ENCODE measurements at regions not wholly inside any gene's neighbourhood (a gene's known extent, or its start where the extent isn't known, plus 50 kb on each side); places are given as distances from the start of the nearest gene placed in this dataset.

DNA sequence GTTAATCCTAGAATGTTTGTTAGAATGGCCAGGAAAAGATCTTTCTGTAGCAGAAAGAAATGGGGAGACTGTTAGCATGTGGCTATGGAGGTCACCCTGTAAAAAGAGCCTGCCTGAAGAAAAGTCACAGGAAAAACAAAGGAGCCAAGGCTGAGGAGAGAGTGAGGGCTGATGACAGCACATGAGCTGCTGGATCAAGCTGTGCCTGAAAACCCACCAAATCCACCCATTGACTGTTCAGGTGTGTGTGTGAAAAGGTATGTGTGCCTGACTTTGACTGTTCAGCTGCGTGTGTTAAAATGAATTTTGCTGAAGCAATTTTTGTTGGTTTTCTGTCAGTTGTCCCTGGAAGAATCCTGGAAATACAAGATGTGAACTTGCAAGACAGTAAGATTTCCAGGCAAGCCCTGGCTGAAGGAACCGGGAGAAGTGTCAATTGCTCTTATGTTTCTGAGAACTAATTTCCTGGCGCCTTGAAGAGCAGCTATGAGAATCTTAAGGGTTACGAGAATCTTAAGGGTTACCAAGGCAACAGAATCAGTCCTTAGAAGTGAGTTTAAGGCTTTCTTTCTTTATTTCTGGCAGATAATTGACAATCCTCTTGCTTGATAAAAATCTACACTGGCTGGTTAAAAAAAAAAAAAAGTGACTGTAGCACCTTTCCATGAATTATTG lies 73.0 kb upstream of the LGALSL start:
- no peak for DNase-seq

- peak; percentile 41 for DNase-seq
Observed at GRCh38 chr2:64383016-64383591, 70.9 kb upstream of the LGALSL start.

DNA sequence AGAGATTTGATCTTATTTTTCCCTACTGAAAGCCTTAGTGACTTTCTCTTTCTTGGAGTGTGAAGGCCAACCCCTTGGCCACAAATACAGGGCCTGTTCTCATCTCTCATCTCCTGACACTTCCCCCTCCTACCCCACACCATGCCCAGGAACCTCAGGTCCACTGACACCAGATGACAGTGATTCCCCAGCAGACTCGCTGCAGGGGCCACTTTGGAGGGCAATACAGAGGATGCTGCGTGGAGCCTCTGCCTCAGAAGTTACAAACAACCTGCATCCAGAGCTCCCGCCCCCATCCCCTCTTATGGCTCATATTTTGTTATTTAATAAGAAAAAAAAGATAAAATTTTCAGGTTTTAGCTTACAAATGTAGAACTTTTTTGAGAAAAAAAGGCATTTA lies 70.1 kb upstream of the LGALSL start:
- no peak for DNase-seq

- no peak for DNase-seq
Observed at GRCh38 chr2:64386676-64387075, 67.3 kb upstream of the LGALSL start.

- DNase-seq, result no peak
Observed at GRCh38 chr2:64390586-64390985, 63.4 kb upstream of the LGALSL start.

- no peak for DNase-seq
Observed at GRCh38 chr2:64391424-64391823, 62.5 kb upstream of the LGALSL start.

- no peak for DNase-seq
Observed at GRCh38 chr2:64391940-64392339, 62.0 kb upstream of the LGALSL start.

GRCh38 chr2:64392529-64392928 lies 61.4 kb upstream of the LGALSL start:
- no peak for DNase-seq

DNA sequence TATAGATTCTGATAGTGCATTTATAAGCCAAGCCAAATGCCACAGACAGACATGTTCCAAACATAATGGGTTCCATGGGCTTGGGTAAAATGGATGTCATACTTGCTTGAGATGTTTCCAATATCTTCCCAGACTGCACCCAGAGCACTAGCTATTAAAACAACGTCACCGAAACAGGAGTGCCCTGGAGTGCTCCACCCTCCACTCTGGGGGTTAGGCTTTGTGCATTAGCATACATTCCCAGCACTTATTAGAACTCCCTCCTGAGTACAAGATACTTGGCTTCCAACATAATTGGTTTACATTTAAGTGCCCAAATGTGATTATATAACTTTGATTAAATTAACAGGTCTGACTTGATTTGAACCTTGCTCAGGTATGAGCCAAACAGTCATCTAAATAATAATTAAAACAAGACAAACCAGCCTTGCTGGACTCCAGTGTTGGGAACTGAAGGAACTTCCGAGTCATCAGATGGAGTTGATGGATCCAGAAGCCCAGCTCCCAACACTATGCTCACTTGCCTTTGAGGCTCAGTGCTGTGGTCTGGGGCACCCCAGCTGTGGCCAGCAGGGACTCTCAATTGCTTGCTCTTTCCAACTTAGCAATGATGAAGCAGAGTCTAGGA lies 60.5 kb upstream of the LGALSL start:
- no peak for DNase-seq

- DNase-seq, result no peak
Observed at GRCh38 chr2:64394153-64394552, 59.8 kb upstream of the LGALSL start.

DNA sequence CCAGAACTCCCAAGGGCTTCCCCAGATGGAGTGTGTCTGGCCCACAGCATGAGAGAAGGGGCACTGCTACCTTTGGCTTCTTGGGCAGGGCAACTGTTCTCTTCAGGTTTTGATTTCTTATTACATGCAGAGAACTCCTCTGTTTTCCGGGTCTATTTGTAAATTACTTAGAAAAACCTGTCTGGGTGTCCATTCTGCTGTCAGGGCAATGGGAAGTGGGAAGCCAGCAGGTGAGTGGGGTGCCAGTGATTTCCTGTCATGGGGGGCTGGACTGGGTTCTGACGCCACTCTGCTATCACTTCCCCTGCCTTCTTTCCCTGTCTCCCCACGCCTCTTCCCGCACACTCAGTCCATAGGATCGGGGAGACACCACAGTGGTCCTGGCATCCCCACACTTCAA lies 58.0 kb upstream of the LGALSL start:
- no peak for DNase-seq

DNA sequence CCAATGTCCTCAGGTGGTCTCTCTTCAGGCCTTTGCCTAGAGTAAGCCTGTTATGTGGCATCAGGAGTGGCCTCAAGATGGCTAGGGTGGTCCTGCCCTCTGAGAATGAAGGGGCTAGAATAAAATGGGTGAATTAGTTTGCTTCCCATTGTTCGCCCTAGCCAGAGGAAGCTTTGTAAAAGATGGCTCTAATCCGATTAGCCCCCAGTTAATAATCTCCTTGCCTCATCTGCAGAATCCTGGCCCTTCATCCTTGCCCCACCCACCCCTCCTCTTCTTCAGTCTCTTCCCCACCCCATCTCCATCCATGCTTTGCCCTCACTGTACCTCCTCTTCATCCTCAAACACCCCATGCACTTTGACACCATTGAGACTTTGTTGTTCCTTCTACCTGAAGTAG lies 57.4 kb upstream of the LGALSL start:
- no peak for DNase-seq

DNA sequence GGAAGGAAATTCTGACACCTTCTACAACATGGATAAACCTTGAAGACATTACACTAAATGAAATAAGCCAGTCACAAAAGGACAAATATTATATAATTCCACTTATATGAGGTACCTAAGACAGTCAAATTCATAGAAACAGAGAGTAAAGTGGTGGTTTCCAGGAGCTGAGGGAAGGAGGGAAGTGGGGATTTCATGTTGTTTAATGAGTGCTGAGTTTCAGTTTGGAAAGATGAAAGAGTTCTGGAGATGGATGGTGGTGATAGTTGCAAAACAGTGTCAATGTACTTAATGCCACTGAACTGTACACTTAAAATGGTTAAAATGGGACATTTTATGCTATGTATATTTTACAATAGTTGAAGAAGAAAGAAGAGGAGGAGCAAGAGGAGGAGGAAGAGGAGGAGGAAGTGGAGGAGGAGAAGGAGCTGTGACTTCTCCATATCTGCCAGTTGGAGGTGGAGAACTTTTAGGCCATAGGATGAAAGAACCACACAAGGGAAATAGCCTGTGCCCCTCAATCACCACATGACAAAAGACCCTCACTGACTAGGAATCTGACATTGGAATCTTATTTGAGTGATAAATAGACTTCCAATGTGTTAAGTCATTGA lies 55.3 kb upstream of the LGALSL start:
- no peak for DNase-seq

- DNase-seq, result no peak
Observed at GRCh38 chr2:64399521-64399920, 54.4 kb upstream of the LGALSL start.

DNA sequence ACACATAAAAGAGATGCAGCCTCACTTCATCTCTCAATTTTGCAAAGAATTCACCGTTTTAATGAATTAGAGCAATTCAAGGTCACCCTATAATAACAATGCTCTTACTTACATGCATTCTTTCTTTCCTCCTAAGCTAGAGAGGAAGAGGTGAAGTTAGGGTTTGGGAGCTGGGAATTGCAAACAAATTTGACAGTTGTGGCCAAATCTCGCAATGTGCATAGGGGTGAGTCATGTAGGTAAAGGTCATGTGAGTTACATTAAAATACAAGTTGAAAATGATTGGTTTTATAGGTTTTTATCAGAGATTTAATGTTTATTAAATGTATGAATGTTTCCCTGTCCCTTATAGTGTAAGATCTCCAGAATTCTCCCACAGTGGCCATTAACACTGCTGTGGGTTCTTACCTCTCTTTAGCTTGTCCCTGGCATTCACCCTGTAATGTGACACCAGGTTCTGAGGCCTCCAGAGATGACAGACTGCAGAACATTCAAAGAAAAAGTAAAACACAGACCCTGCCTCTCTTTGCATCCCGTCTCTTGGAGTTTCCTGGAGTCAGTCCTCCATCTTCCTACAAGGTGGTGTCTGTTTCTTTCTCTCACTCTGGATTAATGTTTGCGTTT lies 53.7 kb upstream of the LGALSL start:
- DNase-seq, result no peak

- no peak for DNase-seq
Observed at GRCh38 chr2:64400733-64401528, 53.0 kb upstream of the LGALSL start.

DNA sequence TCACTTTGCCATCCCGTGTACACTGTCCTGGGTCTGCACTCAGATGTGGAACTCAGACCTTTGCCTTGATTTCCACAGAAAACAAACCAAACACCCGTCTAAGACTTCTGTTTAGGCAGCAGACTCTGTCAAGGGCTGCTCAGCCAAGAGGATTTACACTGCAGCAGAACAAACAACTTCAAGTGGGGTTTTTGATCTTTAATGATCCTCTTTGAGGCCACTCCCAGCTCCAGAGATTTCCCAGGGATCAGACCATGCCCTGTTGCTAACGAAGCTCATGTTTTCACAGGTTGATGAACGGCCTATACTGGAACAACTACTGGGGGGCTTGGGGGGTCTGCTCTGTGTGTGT lies 52.5 kb upstream of the LGALSL start:
- DNase-seq, result no peak

GRCh38 chr2:64402876-64403275 lies 51.1 kb upstream of the LGALSL start:
- DNase-seq, result no peak

- DNase-seq, result no peak
Observed at GRCh38 chr2:64403426-64403825, 50.5 kb upstream of the LGALSL start.

DNA sequence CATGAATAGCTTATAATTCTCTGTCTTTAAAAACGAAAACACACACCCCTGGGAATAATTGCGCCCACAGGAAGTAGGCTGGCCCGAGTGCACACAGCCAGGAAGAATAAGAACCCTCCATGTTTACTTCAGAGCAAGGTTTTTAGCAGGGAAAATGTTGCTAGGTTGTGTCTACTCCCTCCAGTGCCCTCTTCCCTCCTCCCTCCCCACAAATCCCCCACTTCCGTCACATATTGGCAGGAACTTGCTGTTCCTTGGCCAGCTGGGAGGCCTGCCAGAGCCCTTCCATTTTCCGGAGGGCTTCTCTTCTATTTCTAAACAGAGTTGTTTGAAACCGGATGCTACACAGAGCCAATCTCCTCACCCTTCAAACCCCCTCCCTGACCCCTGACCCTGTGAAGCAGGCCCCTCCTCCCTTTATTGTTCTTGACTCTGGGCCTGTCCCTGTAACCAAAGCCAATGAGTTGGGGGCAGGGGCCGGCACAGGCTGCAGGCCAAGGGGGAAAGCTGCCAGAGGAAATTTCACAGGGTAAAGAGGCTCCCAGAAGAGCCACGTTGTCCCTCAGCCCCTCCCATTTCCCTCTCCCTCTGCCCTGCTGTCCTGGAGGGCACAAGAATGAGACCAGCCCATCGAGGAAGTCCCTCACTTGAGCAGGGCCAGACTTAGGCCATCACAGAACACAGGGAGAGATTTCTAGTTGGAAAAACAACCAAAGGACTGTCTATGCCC lies 49.8 kb upstream of the LGALSL start:
- peak; percentile 44 for DNase-seq

Measured in hematopoietic multipotent progenitor cell treated with erythropoietin and hydrocortisone succinate and interleukin-3 and kit ligand, for 4 days (in vitro differentiated cells).